ENCODE measurements at regions not wholly inside any gene's neighbourhood (a gene's known extent, or its start where the extent isn't known, plus 50 kb on each side); places are given as distances from the start of the nearest gene placed in this dataset.

GRCh38 chr3:144235489-144235888 is 263.9 kb downstream of the DIPK2A start:
- no peak for DNase-seq

DNA sequence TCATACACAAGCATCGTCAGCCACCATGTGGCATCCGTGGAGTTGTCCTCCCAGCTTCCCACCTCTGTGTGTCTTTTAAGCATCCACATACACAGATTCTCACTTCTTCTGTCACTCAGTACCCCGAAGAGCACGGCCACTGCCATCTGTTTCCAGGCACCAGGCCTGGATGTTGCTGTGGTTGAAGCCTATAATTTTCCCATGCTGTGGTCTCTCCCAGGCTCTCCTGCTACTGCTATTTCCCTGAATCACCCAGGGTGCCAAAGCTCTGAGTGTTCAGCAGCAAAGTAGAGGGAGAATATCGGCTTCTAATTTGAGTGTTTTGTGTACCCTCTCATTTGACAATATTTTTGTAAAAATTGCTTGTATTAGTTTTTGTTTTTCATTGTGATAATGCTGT is 265.7 kb downstream of the DIPK2A start:
- DNase-seq: no peak

DNA sequence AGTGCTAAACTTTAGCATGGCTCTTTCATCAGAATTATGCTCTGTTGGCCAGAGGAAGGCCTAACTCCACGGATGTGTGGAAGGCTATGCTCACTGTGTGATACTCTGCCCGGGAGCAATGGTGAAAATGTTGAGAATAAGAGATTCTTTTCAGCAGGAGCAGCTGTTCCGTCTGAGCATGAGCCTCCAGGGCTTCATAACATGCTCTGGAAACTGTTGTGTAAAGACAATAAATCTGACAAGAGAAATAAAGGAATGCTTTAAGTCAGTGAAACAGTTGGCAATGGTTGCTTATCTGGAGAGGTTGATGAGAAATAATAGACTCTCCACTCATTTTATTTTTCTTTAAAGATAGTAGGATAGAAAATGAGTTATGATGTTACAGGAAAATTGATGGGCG is 269.8 kb downstream of the DIPK2A start:
- no peak for DNase-seq

DNA sequence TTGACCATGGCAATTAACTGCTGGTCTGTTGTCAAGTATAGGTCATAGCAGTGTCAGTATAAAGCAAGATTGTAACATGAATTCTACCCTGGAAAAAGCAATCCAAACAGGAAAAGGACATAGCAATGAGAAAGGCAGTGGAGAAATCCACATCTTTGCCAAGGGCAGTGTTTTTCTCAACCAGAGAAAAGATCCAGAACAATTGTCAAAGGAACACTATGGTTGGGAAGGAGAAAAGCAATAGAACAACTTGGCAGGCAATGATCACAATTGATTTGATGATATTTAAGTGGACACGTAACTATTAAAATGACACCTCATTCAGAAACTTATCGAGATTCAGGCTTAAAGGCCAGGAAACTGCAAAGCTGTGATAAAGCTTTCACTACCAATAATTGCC is 271.1 kb downstream of the DIPK2A start:
- DNase-seq: no peak

DNA sequence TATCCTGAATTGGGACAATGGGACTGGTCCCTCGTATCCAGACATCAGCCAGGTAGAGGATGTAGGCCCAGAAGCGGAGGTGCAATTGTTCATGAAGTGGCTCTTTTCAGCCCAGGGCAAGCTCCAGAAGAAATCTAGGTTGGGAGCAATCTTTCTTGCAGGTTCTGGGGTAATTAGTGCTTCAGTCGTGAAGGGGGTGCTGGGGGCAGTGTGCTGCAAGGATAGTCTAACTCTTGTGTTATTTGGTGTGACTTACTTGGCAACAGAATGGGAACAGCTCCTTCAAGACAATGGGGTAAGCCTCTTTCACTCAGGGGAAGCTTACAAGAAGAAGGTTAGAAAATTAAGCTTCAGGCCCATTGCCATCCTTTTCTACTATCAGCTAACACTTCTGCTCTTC is 273.0 kb downstream of the DIPK2A start:
- no peak for DNase-seq

GRCh38 chr3:144252896-144253295 is 281.3 kb downstream of the DIPK2A start:
- no peak for DNase-seq

DNA sequence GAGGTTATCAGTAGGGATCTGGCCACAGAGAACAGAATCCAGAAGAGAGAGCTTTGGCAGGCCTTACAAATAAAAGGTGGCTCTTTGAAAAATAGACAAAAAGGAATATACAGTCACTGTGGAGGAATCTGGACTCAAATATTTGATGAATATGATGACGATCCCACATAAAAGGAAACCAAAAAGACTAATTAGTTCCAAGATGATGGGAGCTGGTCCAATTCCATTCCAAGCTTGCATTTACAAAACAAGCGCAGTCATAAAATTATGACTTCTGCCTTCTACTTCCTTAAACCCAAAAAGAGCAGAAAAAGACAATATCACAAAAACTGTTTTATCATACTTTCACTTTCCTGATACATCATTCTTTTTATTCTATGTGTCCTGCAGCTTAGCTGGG is 285.8 kb downstream of the DIPK2A start:
- no peak for DNase-seq

DNA sequence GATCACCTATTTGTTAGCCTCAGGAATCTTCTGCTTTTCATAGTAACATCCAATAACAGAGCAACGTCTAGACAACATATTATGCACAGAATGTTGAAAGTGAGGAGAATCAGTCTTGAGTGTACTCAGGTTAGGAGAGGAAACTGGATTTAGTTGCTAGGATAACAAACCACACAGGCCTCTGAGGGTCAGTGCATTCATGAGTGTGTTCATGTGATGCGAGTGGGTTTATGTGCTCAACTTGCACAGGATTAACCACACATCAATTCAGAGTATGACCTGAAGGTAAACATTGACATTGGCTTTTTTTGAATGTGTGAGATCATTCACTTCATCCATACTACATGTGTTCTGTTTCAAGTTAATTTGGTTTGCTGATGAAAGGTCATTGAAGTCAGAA is 287.6 kb downstream of the DIPK2A start:
- DNase-seq: peak; percentile 67 to 78

- DNase-seq: no peak
Measured at GRCh38 chr3:144263706-144264105, 292.1 kb downstream of the DIPK2A start.

GRCh38 chr3:144264350-144264749 is 292.7 kb downstream of the DIPK2A start:
- no peak for DNase-seq

GRCh38 chr3:144264794-144265193 is 293.2 kb downstream of the DIPK2A start:
- DNase-seq: no peak

- no peak for DNase-seq
Measured at GRCh38 chr3:144265542-144266100, 294.0 kb downstream of the DIPK2A start.

DNA sequence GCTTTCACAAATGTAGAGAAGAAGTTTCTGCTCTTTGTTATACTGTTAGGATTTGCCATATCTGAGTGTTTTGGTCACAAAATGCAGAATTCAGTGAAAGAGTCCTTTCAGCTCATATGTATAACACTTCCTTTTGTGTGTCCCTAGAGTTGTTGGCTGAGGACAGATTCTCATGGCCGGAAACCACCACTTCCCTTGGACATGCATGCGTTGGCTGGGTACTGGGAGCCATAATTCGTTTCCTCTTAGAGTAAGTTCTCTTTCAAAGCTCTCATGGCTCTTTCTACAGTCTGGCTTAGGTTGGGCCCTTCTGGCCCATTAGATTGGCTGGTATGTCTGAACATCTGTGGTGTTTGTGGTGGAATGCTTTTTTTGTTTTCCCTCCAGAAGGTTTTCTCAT is 298.5 kb downstream of the DIPK2A start:
- no peak for DNase-seq

DNA sequence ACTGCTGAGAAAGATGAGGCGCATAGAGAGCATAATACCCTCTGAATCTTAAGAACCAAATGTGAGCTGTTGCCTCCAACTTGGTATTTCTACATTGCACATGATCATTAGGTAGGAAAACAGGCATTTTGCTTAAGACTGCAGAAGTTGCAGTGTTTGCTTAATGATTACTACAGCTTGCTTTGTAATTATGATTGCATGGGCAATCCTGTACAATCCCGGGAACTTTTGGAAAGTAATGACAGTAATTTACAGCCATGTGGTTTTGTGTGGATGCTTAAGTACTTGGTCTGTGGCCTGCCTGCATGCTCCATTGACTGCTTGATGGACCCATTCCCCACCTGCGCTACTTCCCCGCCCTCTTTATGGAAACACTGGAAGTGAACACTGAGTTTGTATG is 301.1 kb downstream of the DIPK2A start:
- DNase-seq: peak; percentile 29 to 47

DNA sequence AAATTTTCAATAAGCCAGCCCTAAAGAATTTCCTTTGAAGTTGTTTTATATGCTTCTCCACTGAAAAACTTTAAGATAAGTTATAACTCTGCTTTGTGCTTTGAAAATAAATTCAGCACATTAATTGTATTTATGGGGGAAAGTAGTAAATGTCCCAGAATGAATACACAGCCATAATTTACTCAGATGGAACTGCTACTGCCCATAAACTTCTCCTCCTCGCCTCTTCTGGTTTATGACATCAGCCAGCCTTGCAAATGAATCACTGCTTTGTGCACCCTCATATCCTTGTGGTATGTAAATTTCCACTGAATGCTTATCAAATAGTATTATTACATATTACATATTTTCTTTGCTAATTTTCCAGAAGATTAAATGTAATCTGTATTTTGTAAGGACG is 302.0 kb downstream of the DIPK2A start:
- DNase-seq: no peak

GRCh38 chr3:144275005-144275404 is 303.4 kb downstream of the DIPK2A start:
- no peak for DNase-seq

DNA sequence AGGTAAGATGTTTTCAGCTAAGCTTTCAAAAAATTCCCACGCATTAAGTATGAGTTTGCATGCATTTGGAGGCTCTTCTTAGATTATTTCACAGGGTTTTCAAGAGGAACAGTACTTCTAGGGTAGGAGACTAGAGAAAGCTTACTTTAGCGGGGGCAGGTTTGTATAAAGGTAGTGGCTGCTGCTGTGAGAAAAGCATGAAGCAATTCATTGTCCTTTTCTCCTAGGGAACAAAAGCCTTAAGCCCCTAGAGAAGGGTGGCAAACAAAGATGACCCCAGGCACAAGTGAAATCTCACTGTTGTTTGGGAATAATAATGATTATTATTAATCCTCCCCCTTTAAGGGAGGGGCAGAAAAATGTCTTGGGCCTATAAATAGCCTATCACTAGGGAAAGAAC is 310.7 kb downstream of the DIPK2A start:
- no peak for DNase-seq

DNA sequence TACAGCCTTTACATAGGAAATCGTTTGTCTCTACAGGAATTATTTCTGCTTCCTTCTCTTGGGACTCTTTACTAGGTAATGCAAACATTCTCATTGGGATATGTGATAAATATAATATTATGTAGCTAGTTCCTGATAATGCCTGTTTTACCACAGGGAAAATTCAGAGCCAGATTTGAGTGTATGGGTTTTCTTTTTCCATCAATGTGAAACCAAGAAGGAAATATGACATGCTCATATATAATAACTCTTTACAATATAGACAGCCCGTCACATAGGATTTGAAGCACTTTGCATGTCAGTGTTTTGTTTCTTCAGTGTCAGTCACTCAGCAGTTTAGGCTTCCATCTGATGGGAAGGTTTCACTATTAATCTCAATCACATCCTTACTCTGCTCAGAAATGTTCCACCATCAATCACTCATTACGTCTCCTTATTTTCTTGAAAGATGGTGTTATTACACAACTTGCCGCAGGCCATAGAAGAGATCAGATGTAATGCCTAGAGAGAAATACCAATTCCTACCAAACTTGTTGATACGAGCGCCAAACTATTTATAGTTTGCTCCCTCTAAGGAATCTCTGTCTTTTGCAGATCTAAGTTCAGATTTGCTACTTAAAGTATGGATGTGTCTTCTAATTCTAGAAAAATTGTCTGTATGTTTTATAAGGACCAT is 314.8 kb downstream of the DIPK2A start:
- DNase-seq: no peak

GRCh38 chr3:144287001-144287400 is 315.4 kb downstream of the DIPK2A start:
- no peak for DNase-seq

GRCh38 chr3:144289057-144289456 is 317.4 kb downstream of the DIPK2A start:
- no peak for DNase-seq

GRCh38 chr3:144294659-144295538 is 323.3 kb downstream of the DIPK2A start:
- DNase-seq: no peak

DNA sequence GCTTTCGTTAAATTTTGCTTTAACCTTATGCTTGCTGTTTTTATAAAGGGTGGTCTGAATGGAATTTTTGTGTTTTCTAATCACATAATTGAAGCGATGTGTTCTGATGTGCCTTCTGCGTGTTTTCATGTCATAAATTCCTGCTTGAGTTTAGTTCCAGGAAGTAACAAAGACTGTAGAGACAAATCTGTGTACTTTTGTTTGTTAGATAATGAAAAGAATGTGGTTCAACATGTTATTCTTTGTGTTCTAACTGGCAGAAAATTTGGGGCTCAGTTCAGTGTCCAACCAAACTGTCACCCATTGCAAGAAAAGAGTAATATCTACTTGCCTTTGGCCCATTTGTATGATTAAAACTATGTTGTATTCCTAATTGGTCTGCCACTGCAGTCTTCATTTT is 324.0 kb downstream of the DIPK2A start:
- no peak for DNase-seq

GRCh38 chr3:144296808-144297207 is 325.2 kb downstream of the DIPK2A start:
- no peak for DNase-seq

DNA sequence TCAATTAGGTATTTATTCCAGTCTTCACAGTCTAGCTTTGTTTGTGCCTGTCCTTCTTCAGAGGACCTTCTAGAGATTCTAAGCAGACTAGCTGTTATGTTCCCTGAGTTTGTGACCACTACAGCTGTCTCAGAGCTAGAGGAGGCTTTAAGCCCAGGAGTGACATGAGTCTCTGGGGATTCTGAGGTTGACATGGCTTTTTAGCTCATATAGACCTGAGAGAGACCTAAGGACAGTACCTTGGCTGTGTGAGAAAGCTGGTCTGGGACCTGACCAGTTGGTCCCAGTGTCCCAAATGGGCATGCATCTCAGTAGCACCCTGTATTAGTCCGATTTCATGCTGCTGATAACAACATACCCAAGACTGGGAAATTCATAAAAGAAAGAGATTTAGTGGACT is 330.2 kb downstream of the DIPK2A start:
- no peak for DNase-seq

Measured in SHP77 (cell line).